ENCODE measurements at regions not wholly inside any gene's neighbourhood (a gene's known extent, or its start where the extent isn't known, plus 50 kb on each side); places are given as distances from the start of the nearest gene placed in this dataset.

GRCh38 chr1:221356693-221357092 lies 385.2 kb downstream of the DUSP10 start:
- no peak overlapping the region for H3K4me3 ChIP-seq (ENCODE audit: low read length)
- TF ChIP-seq CTCF (IDR thresholded peaks at IDR 0.05; ENCODE audit: insufficient read depth, low read depth, low read length, missing control alignments) = no peak
- no peak for DNase-seq (ENCODE audit: low read depth)

- no peak for DNase-seq (ENCODE audit: low read depth)
- TF ChIP-seq CTCF (IDR thresholded peaks at IDR 0.05; ENCODE audit: insufficient read depth, low read depth, low read length, missing control alignments) = no peak
These were observed 378.9 kb downstream of the DUSP10 start for GRCh38 chr1:221363039-221363438.

GRCh38 chr1:221366495-221367110 lies 375.3 kb downstream of the DUSP10 start:
- no peak for TF ChIP-seq CTCF (IDR thresholded peaks at IDR 0.05; ENCODE audit: insufficient read depth, low read depth, low read length, missing control alignments)
- H3K4me3 ChIP-seq (ENCODE audit: low read length) = no peak overlapping the region
- no peak for DNase-seq (ENCODE audit: low read depth)

More at GRCh38 chr1:221363039-221363438, 378.9 kb downstream of the DUSP10 start:
- H3K4me3 ChIP-seq (ENCODE audit: low read length) = no peak overlapping the region

- no peak overlapping the region for H3K4me3 ChIP-seq (ENCODE audit: low read length)
- DNase-seq (ENCODE audit: low read depth) = no peak
- TF ChIP-seq CTCF (IDR thresholded peaks at IDR 0.05; ENCODE audit: insufficient read depth, low read depth, low read length, missing control alignments) = no peak
These were observed 370.2 kb downstream of the DUSP10 start for GRCh38 chr1:221371705-221372104.

- no peak for DNase-seq (ENCODE audit: low read depth)
- H3K4me3 ChIP-seq (ENCODE audit: low read length) = no peak overlapping the region
- no peak for TF ChIP-seq CTCF (IDR thresholded peaks at IDR 0.05; ENCODE audit: insufficient read depth, low read depth, low read length, missing control alignments)
These were observed 368.1 kb downstream of the DUSP10 start for GRCh38 chr1:221373795-221374194.

GRCh38 chr1:221376286-221376685 lies 365.6 kb downstream of the DUSP10 start:
- TF ChIP-seq CTCF (IDR thresholded peaks at IDR 0.05; ENCODE audit: insufficient read depth, low read depth, low read length, missing control alignments) = no peak
- DNase-seq (ENCODE audit: low read depth) = no peak
- H3K4me3 ChIP-seq (ENCODE audit: low read length) = no peak overlapping the region
